NCI-H2171 (cell line): ENCODE measurements at regions not wholly inside any gene's neighbourhood (a gene's known extent, or its start where the extent isn't known, plus 50 kb on each side); places are given as distances from the start of the nearest gene placed in this dataset.
A peak's percentile ranks its signal among the peaks of the same experiment; 100 is the strongest.
"Not testable (repeated sequence)": the region's sequence is repeated elsewhere in the genome, so short reads cannot be mapped to it uniquely, and the experiment has no call there.

ENCODE experiments used
- DNase-seq: peaks from one replicate; lab custom pipeline; 2025; lab: John Stamatoyannopoulos, UW

GRCh38 chr2:56515399-56515798 lies 331.6 kb downstream of the CCDC85A start:
- DNase-seq: peak; percentile 41

GRCh38 chr2:56519806-56520205 lies 336.0 kb downstream of the CCDC85A start:
- no peak for DNase-seq

GRCh38 chr2:56522605-56523089 lies 338.9 kb downstream of the CCDC85A start:
- DNase-seq: peak; percentile 73

- DNase-seq: no peak
Measured at GRCh38 chr2:56523816-56524215, 340.0 kb downstream of the CCDC85A start.

- DNase-seq: no peak
Measured at GRCh38 chr2:56531668-56532420, 348.1 kb downstream of the CCDC85A start.

GRCh38 chr2:56534321-56534720 lies 350.5 kb downstream of the CCDC85A start:
- no peak for DNase-seq

GRCh38 chr2:56537756-56538155 lies 354.0 kb downstream of the CCDC85A start:
- DNase-seq: no peak

GRCh38 chr2:56539618-56540017 lies 355.8 kb downstream of the CCDC85A start:
- DNase-seq: no peak

- no peak for DNase-seq
Measured at GRCh38 chr2:56540467-56540866, 356.7 kb downstream of the CCDC85A start.

GRCh38 chr2:56540916-56541315 lies 357.1 kb downstream of the CCDC85A start:
- DNase-seq: no peak

- no peak for DNase-seq
Measured at GRCh38 chr2:56542213-56542612, 358.4 kb downstream of the CCDC85A start.

GRCh38 chr2:56565143-56565542 lies 381.4 kb downstream of the CCDC85A start:
- DNase-seq: no peak

GRCh38 chr2:56571074-56571473 lies 387.3 kb downstream of the CCDC85A start:
- DNase-seq: no peak

- DNase-seq: no peak
Measured at GRCh38 chr2:56576001-56576400, 392.2 kb downstream of the CCDC85A start.

GRCh38 chr2:56580242-56580641 lies 396.5 kb downstream of the CCDC85A start:
- DNase-seq: no peak

GRCh38 chr2:56582570-56582969 lies 398.8 kb downstream of the CCDC85A start:
- no peak for DNase-seq

GRCh38 chr2:56583796-56584315 lies 400.1 kb downstream of the CCDC85A start:
- peak; percentile 6 for DNase-seq

GRCh38 chr2:56587456-56587855 lies 403.7 kb downstream of the CCDC85A start:
- no peak for DNase-seq

- DNase-seq: no peak
Measured at GRCh38 chr2:56589194-56589593, 405.4 kb downstream of the CCDC85A start.

GRCh38 chr2:56589835-56590234 lies 406.0 kb downstream of the CCDC85A start:
- no peak for DNase-seq

- no peak for DNase-seq
Measured at GRCh38 chr2:56590611-56591010, 406.8 kb downstream of the CCDC85A start.

GRCh38 chr2:56606086-56606485 lies 422.3 kb downstream of the CCDC85A start:
- not testable (repeated sequence) for DNase-seq

GRCh38 chr2:56613254-56613653 lies 429.5 kb downstream of the CCDC85A start:
- DNase-seq: no peak

GRCh38 chr2:56613920-56614319 lies 430.1 kb downstream of the CCDC85A start:
- no peak for DNase-seq
